ENCODE measurements at regions not wholly inside any gene's neighbourhood (a gene's known extent, or its start where the extent isn't known, plus 50 kb on each side); places are given as distances from the start of the nearest gene placed in this dataset.

- DNase-seq = no peak
Measured at GRCh38 chr14:80146941-80147340, 64.4 kb downstream of the DIO2 start.

DNA sequence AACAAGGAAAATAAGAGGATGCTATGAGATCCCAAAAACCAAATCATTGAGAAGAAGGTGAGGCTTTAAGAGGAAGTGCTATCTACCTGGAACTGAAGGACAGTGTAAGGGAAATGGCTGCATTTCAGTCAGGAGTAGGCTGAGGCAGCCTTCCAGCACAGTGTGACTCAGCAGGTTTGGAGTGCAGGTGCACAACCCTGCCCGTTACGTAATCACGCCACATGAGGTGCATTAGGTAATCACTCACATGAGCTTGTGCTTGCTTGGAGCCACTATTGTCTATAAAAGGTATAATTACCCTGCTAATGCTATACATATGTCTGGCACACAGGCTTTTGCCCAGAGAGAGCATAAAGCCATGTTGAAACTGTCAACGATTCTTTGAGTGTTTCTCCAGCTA lies 74.9 kb downstream of the DIO2 start:
- DNase-seq = no peak

DNA sequence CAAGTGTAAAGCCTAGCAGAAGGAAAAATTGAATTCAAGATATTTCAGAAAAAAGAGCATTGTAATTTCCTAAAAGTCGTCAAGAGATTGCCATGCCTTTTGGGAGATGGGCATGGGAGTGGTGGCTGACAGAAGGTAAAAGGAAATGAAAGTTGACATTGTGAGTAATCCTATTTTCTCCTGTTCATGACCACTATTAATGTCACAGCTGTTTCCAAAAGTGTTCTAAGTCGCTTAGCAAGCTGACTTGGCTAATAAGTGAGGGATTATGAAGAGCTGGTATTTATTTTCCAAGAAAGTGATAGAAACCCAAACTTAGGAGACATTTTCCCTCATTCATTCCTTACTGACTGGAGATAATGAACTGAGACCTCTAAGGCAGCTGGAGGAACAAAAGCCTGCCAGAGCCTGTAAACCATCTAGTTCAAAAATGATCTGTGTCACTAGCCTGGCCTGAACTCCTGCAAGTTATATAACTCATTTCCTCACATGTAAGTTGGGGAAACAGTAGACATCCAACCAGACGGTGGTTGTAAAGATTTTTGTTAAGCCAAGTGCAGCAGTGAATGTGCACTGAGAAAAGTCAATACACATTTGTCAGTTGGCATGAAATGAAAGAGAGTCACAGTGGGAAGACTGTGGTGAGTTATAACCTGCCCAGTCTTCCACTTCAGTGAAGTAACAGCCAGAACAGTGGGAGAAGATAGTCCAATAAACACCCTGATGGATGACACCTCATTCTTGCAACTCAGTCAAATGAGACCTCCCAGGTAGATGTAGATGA lies 75.8 kb downstream of the DIO2 start:
- DNase-seq = no peak

GRCh38 chr14:80134321-80134720 lies 77.0 kb downstream of the DIO2 start:
- no peak for DNase-seq

- no peak for DNase-seq
Measured at GRCh38 chr14:80133457-80133856, 77.8 kb downstream of the DIO2 start.

DNA sequence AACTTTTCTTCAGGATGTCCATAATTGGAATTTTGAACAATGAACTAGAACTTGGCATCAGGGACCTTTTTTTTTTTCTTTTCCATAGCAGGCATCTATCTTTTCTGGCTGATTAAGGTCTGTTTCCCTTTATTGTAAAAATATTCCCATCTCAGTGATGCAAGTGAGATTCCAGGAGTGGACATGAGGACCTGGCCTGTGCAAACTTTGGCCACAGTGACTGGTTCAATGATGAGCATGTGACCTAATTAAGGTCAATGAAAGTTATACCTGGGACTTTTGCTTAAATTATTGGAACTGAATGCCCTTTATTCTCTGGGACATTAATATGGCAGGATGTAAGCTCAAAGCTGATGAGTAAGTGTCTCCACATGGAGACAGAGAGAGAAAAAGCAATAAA lies 83.8 kb downstream of the DIO2 start:
- DNase-seq = no peak

- DNase-seq = no peak
Measured at GRCh38 chr14:80124794-80125193, 86.5 kb downstream of the DIO2 start.

- no peak for DNase-seq
Measured at GRCh38 chr14:80117876-80118275, 93.4 kb downstream of the DIO2 start.

- no peak for DNase-seq
Measured at GRCh38 chr14:80116157-80116556, 95.1 kb downstream of the DIO2 start.

DNA sequence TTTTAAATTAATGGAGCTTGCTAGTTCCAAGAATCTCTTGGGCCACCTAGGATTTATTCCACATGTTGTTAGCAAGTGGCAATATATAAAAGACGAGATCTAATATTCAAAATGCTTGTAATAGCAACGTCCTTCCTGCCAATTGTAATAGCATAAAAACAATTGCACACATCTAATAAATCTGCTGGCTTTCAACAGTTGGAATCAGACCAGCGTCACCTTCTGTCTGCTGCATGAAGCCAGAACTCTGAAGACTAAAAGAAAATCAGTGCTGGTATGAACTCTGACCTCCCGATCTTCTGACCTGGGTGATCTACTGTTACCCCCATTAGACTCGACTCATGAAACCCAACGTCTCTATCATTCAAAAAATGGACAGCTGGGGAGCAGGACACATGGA lies 100.6 kb downstream of the DIO2 start:
- DNase-seq = no peak

DNA sequence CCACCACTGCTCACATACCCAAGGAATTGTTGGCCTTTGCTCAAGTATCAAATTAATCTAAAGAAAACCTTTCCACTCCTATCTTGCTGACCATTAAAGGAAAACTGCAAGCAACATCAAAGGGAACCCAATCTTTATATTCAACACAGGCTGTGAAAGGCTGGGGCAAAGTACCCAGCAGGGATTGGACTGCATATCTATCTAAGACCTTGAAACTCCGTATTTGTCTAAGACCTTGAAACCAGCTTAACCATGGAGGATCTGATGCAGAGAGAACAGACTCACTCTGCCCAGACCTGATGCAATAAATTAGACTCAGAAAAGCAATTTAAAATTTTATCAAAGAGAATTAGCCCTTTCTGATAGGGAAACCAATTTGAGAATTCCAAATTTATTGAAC lies 102.2 kb downstream of the DIO2 start:
- no peak for DNase-seq

DNA sequence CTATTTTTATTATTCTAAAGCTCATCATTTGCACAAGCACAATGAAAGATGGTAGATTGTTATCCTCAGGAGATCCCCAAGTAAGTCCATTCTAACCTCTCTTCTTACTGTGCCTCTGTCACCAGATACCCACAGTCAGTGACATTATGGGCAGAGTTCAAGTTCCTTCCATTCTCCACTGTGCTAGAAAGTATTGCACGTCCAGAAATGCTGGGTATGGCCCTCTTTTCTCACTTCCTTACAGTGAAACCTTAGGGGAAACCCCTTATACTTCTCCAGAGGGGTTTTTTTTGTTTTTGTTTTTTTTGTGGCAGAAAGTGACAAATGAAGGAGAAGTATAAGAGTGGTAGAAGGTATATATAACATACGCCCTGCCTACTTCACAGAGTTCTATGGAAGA lies 102.9 kb downstream of the DIO2 start:
- DNase-seq = no peak

GRCh38 chr14:80105488-80105994 lies 105.8 kb downstream of the DIO2 start:
- DNase-seq = no peak

GRCh38 chr14:80101835-80102234 lies 109.5 kb downstream of the DIO2 start:
- DNase-seq = no peak

DNA sequence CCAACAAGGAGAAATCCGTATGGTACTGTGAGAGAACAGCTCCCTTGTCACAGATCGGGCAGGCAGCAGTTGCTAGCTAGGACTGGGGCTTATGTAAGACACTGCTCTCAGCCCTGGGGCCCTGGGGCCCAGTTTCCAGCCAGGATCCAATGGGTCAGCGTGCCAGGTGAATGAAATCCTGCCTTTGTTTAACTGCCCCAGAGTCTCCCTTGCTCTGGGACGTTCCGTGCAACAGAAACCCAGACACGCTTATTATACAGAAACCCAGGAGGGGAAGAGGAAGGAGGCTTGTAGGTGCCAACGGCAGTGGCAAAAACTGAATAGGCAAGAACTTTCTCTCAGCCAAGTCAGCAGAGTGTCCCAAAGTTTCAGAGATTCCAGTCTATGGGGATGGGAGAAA lies 110.6 kb downstream of the DIO2 start:
- DNase-seq = no peak

GRCh38 chr14:80095623-80096022 lies 115.7 kb downstream of the DIO2 start:
- DNase-seq = no peak

GRCh38 chr14:80087411-80087810 lies 123.9 kb downstream of the DIO2 start:
- no peak for DNase-seq

- no peak for DNase-seq
Measured at GRCh38 chr14:80084196-80084595, 127.1 kb downstream of the DIO2 start.

DNA sequence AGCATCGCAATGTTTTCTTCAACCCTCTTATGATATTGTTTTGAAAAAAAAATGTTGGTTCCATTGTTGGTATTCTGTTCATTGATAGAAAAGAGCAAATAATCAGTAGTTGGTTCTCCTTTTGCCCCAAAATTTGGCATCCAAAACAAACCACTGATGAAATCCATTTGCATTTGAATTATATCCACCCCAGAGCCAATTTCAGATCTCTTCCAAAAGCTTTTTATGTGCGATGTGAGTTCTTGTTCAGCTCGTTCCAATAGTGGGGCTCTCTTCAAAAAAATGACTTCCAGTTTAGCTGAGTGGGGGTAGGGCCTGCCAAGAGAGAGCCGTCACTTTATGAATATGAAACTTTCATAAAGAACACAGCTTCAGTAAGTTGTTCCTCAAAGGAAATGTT lies 130.7 kb downstream of the DIO2 start:
- no peak for DNase-seq

DNA sequence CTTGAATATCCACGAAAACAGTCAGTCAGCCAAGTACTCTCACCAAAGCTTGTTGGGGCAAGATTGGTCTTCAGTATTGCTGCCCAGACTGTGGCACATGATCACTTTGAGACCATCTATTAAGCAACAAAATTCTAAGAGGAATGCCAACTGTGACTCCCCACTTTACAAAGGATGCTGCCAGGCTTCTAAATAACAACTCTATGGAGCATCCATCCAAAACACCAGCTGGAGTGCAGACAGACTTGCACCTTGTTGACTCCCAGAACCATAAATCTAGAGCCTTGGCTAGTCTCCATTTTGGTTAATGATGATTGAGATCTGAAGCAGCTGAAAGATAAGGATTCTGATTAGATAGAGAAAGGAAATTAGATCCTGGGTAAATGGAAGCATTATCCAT lies 132.8 kb downstream of the DIO2 start:
- no peak for DNase-seq

DNA sequence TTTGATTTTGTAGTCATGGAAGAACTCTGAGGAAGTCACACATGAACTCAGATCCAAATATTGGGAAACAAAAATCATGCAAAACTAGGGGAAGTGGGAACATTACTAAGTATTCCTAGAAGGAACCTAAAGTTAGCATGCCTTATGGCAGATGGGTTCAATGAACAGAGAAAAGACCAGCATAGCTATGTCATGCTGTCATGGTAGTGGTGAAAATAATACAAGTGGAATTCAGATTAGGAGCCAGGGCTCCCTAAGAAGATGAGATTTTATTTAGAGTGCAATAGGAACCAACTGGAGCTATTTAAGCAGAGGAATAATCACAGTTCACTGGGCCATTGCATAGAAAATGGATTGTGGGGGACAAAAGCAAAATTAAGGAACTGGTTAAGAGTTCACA lies 134.0 kb downstream of the DIO2 start:
- no peak for DNase-seq

DNA sequence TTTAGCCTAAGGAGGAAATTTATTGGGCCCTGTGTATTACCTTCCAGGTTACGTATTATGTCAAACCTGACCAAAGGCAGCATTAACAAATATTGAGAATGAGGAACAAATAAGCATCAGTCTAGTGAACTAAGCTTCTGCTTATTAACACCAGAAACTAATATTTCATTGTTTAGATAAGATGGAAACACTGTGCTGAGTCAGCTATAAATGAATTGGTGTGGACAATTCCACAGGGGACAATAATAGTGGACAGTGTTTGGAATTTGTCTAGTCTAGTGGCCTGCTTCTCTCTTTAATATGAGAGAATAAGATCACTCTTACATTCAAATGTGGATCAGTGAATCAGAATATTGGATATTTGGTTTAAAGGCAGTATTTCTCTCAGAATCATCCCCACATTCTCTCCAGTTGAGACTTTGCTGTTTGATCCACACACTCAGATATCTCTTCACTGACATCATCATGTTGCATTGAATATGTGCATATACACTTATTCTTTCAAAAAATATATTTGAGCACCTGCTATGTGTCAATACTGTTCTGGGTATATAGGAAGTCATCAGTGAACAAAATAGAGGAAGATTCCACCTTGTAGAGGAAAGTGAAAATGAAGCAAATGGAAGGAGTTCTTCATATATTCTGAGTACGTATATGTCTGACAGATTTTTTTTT lies 136.3 kb downstream of the DIO2 start:
- no peak for DNase-seq

DNA sequence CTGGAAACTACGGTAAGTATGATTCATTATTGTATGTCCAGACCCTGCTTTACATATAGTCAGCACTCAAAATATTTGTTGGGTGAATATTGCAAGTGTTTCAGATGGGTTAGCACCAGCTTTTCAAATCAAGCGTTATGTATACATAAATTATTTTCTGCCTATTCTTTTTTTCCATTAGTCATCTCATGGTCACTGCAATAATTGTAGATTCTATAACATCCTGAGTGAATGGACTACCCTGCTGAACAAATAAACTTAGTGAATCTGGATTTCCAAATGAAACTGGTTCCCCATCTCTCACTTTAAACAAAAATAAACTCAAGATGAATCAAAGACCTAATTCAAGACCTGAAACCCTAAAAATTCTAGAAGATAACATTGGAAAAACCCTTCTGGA lies 152.3 kb downstream of the DIO2 start:
- no peak for DNase-seq

- no peak for DNase-seq
Measured at GRCh38 chr14:80056497-80056801, 154.9 kb downstream of the DIO2 start.

All from bone marrow (tissue), 2 donors.